ENCODE measurements at regions not wholly inside any gene's neighbourhood (a gene's known extent, or its start where the extent isn't known, plus 50 kb on each side); places are given as distances from the start of the nearest gene placed in this dataset.

GRCh38 chr6:2396846-2397630, 151.6 kb upstream of the GMDS start:
- Histone ChIP-seq H3K4me3 (no peak overlapping the region), H3K27ac (no peak overlapping the region)

- Histone ChIP-seq H3K27ac (no peak overlapping the region), H3K4me3 (no peak overlapping the region)
Observed at GRCh38 chr6:2396042-2396657, 150.7 kb upstream of the GMDS start.

GRCh38 chr6:2388554-2389324, 143.3 kb upstream of the GMDS start:
- Histone ChIP-seq H3K4me3 (no peak overlapping the region), H3K27ac (no peak overlapping the region)

GRCh38 chr6:2387445-2387844, 142.0 kb upstream of the GMDS start:
- Histone ChIP-seq H3K4me3 (no peak overlapping the region), H3K27ac (no peak overlapping the region)

- Histone ChIP-seq H3K27ac (no peak overlapping the region), H3K4me3 (no peak overlapping the region)
Observed at GRCh38 chr6:2385471-2385983, 140.1 kb upstream of the GMDS start.

GRCh38 chr6:2384528-2384927, 139.1 kb upstream of the GMDS start:
- Histone ChIP-seq H3K27ac (no peak overlapping the region), H3K4me3 (no peak overlapping the region)

GRCh38 chr6:2381872-2382661, 136.7 kb upstream of the GMDS start:
- no peak overlapping the region for H3K4me3 ChIP-seq

GRCh38 chr6:2378891-2379652, 133.7 kb upstream of the GMDS start:
- no peak overlapping the region for H3K27ac ChIP-seq
- no peak overlapping the region for H3K4me3 ChIP-seq

More at GRCh38 chr6:2381872-2382661, 136.7 kb upstream of the GMDS start:
- no peak overlapping the region for H3K27ac ChIP-seq

GRCh38 chr6:2378046-2378657, 132.7 kb upstream of the GMDS start:
- Histone ChIP-seq H3K27ac (no peak overlapping the region), H3K4me3 (no peak overlapping the region)

GRCh38 chr6:2376429-2377355, 131.3 kb upstream of the GMDS start:
- Histone ChIP-seq H3K27ac (no peak overlapping the region), H3K4me3 (no peak overlapping the region)

GRCh38 chr6:2375443-2375842, 130.0 kb upstream of the GMDS start:
- Histone ChIP-seq H3K4me3 (no peak overlapping the region), H3K27ac (no peak overlapping the region)

- Histone ChIP-seq H3K4me3 (no peak overlapping the region), H3K27ac (no peak overlapping the region)
Observed at GRCh38 chr6:2369606-2370005, 124.2 kb upstream of the GMDS start.

- Histone ChIP-seq H3K4me3 (no peak overlapping the region), H3K27ac (no peak overlapping the region)
Observed at GRCh38 chr6:2363211-2363610, 117.8 kb upstream of the GMDS start.

GRCh38 chr6:2361195-2361594, 115.8 kb upstream of the GMDS start:
- no peak overlapping the region for H3K27ac ChIP-seq

GRCh38 chr6:2360716-2361115, 115.3 kb upstream of the GMDS start:
- Histone ChIP-seq H3K4me3 (no peak overlapping the region), H3K27ac (no peak overlapping the region)

More at GRCh38 chr6:2361195-2361594, 115.8 kb upstream of the GMDS start:
- H3K4me3 ChIP-seq = no peak overlapping the region

- Histone ChIP-seq H3K4me3 (no peak overlapping the region), H3K27ac (no peak overlapping the region)
Observed at GRCh38 chr6:2360126-2360525, 114.7 kb upstream of the GMDS start.

- H3K4me3 ChIP-seq = no peak overlapping the region
Observed at GRCh38 chr6:2355150-2355549, 109.7 kb upstream of the GMDS start.

GRCh38 chr6:2354138-2354491, 108.7 kb upstream of the GMDS start:
- no peak overlapping the region for H3K4me3 ChIP-seq
- H3K27ac ChIP-seq = no peak overlapping the region

More at GRCh38 chr6:2355150-2355549, 109.7 kb upstream of the GMDS start:
- H3K27ac ChIP-seq = no peak overlapping the region
